CD4-positive, alpha-beta T cell (primary cell): ENCODE measurements at regions not wholly inside any gene's neighbourhood (a gene's known extent, or its start where the extent isn't known, plus 50 kb on each side); places are given as distances from the start of the nearest gene placed in this dataset.

Experiments used
- ATAC-seq: fragments of 200-7000 bp; cut with Tn5 transposase; one replicate; pipeline ENCODE4 v1.10.0; 2022; ENCODE audit warnings: mild to moderate bottlenecking; ENCODE audit not compliant: poor library complexity
- CTCF ChIA-PET: fragments of 350-600 bp; sonication (Branson Sonifier 250); formaldehyde crosslinking; loops from one replicate; lab custom pipeline; 2021; ENCODE audit warnings: antibody characterized with exemption, inconsistent platforms; lab: Charles Lee
- POLR2A ChIA-PET: fragments of 350-600 bp; sonication (Branson Sonifier 250); formaldehyde crosslinking; loops from one replicate; lab custom pipeline; 2021; ENCODE audit warnings: antibody characterized with exemption, inconsistent platforms; lab: Charles Lee
- DNase-seq, 14 experiments: peaks; one replicate each; pipeline ENCODE4 v3.0.0-alpha.2; 2013 to 2020; ENCODE audit warnings: mixed read lengths in 2 of 14
- H3K27ac ChIP-seq, 2 donors: one replicate each; pipeline versions ENCODE4 v1.5.1 to v1.7.0; 2013; ENCODE audit warnings: low read length in 2 of 2, low read depth in 1 of 2, mild to moderate bottlenecking in 1 of 2
- H3K27me3 ChIP-seq, 2 experiments: 1 replicate in 1 of 2; 2 replicates in 1 of 2; pipeline versions ENCODE4 v1.6.1 to v1.7.0; 2013; ENCODE audit warnings: low read length in 2 of 2, control low read depth in 1 of 2, mild to moderate bottlenecking in 1 of 2, moderate library complexity in 1 of 2; ENCODE audit not compliant: insufficient read depth in 2 of 2, control insufficient read depth in 1 of 2
- H3K36me3 ChIP-seq: one replicate; pipeline ENCODE4 v1.6.1; 2013; ENCODE audit warnings: low read length, control low read depth; ENCODE audit not compliant: insufficient read depth
- H3K4me1 ChIP-seq: one replicate; pipeline ENCODE4 v1.6.1; 2013; ENCODE audit warnings: low read length, control low read depth; ENCODE audit not compliant: insufficient read depth
- H3K4me3 ChIP-seq: one replicate; pipeline ENCODE4 v1.5.1; 2013; ENCODE audit warnings: mild to moderate bottlenecking, low read length, moderate library complexity
- H3K9me3 ChIP-seq, 2 experiments: 1 replicate in 1 of 2; 2 replicates in 1 of 2; pipeline versions ENCODE4 v1.6.1 to v1.7.0; 2013; ENCODE audit warnings: low read length in 2 of 2, mild to moderate bottlenecking in 2 of 2, control low read depth in 1 of 2, moderate library complexity in 1 of 2; ENCODE audit not compliant: control insufficient read depth in 1 of 2, insufficient read depth in 1 of 2
- H3K27ac Mint-ChIP-seq: one replicate; pipeline ENCODE4 v1.8.0; 2020; ENCODE audit warnings: mixed read lengths
- H3K27me3 Mint-ChIP-seq: one replicate; pipeline ENCODE4 v1.8.0; 2021; ENCODE audit warnings: mixed read lengths
- H3K36me3 Mint-ChIP-seq: one replicate; pipeline ENCODE4 v1.8.0; 2021; ENCODE audit warnings: low read depth, mixed read lengths
- H3K4me1 Mint-ChIP-seq: one replicate; pipeline ENCODE4 v1.8.0; 2021; ENCODE audit warnings: low read depth, mixed read lengths
- H3K4me3 Mint-ChIP-seq: one replicate; pipeline ENCODE4 v1.8.0; 2020; ENCODE audit warnings: mild to moderate bottlenecking, mixed read lengths
- H3K9me3 Mint-ChIP-seq: one replicate; pipeline ENCODE4 v1.8.0; 2020; ENCODE audit warnings: mixed read lengths
- intact Hi-C, 2 experiments: fragments of 100-400 bp; cut with DNase I in 1 of 2; cut with micrococcal nuclease in 1 of 2; formaldehyde crosslinking; loops; one replicate each; pipeline versions ENCODE4 v1.15.1 to v1.9.0; 2023 to 2025; cut with DNase I, micrococcal nuclease
- TF ChIP-seq, protein P1 (sequence below): fragments of 200-600 bp; IDR thresholded peaks from one replicate; pipeline ENCODE4 v1.8.0; 2022; ENCODE audit warnings: antibody characterized with exemption, mild to moderate bottlenecking

DNA sequence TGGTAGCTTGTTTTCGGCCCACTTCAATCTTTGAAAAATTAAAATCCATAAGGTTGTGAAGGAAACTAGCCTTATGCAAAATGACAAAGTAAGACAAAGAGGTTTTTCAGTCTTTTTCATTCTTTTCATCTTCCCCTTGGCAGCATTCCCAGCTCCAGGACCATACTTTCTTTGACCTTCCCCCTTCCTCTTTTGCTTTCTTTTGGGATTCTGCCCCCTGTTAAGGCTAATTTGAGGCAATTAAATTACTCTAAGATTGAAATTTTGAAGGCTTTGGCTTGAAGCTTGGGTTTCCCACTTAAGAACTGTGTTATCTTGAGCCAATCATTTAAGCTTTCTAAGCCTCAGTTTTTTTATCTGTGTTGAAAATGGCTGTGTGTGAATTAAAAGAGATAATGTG is 124.9 kb downstream of the DACT1 start:
- no peak for DNase-seq
- H3K27ac Mint-ChIP-seq = no peak overlapping the region
- Histone ChIP-seq H3K27me3 (no peaks in the 10 kb centered on the region), H3K4me1 (no peaks in the 10 kb centered on the region), H3K27ac (no peak overlapping the region), H3K4me3 (no peak overlapping the region), H3K36me3 (no peaks in the 10 kb centered on the region), H3K9me3 (no peaks in the 10 kb centered on the region)
- H3K27me3 Mint-ChIP-seq = no peaks in the 10 kb centered on the region
- H3K36me3 Mint-ChIP-seq = no peaks in the 10 kb centered on the region
- ChIA-PET POLR2A (no interaction called here), CTCF (no interaction called here)
- no peak for ATAC-seq
- TF ChIP-seq, protein P1, sequence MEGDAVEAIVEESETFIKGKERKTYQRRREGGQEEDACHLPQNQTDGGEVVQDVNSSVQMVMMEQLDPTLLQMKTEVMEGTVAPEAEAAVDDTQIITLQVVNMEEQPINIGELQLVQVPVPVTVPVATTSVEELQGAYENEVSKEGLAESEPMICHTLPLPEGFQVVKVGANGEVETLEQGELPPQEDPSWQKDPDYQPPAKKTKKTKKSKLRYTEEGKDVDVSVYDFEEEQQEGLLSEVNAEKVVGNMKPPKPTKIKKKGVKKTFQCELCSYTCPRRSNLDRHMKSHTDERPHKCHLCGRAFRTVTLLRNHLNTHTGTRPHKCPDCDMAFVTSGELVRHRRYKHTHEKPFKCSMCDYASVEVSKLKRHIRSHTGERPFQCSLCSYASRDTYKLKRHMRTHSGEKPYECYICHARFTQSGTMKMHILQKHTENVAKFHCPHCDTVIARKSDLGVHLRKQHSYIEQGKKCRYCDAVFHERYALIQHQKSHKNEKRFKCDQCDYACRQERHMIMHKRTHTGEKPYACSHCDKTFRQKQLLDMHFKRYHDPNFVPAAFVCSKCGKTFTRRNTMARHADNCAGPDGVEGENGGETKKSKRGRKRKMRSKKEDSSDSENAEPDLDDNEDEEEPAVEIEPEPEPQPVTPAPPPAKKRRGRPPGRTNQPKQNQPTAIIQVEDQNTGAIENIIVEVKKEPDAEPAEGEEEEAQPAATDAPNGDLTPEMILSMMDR = no peak
- H3K4me1 Mint-ChIP-seq = no peaks in the 10 kb centered on the region
- H3K9me3 Mint-ChIP-seq = no peaks in the 10 kb centered on the region
- intact Hi-C loops = no loop called here
- H3K4me3 Mint-ChIP-seq = no peak overlapping the region

GRCh38 chr14:58763210-58763609 is 125.4 kb downstream of the DACT1 start:
- Mint-ChIP-seq H3K36me3 (no peaks in the 10 kb centered on the region), H3K27me3 (no peaks in the 10 kb centered on the region), H3K27ac (no peak overlapping the region), H3K4me3 (no peak overlapping the region), H3K9me3 (no peaks in the 10 kb centered on the region), H3K4me1 (no peaks in the 10 kb centered on the region)
- ChIA-PET CTCF (no interaction called here), POLR2A (no interaction called here)
- H3K27ac ChIP-seq = no peak overlapping the region
- TF ChIP-seq, protein P1 = no peak
- H3K27me3 ChIP-seq = no peaks in the 10 kb centered on the region
- H3K4me1 ChIP-seq = no peaks in the 10 kb centered on the region
- no peak overlapping the region for H3K4me3 ChIP-seq
- no peak for ATAC-seq
- H3K9me3 ChIP-seq = no peaks in the 10 kb centered on the region
- H3K36me3 ChIP-seq = no peaks in the 10 kb centered on the region
- no peak for DNase-seq
- intact Hi-C loops = no loop called here

GRCh38 chr14:58765418-58765831 is 127.7 kb downstream of the DACT1 start:
- Histone ChIP-seq H3K9me3 (no peaks in the 10 kb centered on the region), H3K27me3 (no peaks in the 10 kb centered on the region), H3K27ac (no peak overlapping the region), H3K4me3 (no peak overlapping the region), H3K4me1 (no peaks in the 10 kb centered on the region), H3K36me3 (no peaks in the 10 kb centered on the region)
- Mint-ChIP-seq H3K4me1 (no peaks in the 10 kb centered on the region), H3K27me3 (no peaks in the 10 kb centered on the region), H3K36me3 (no peaks in the 10 kb centered on the region), H3K4me3 (no peak overlapping the region), H3K27ac (no peak overlapping the region), H3K9me3 (no peaks in the 10 kb centered on the region)
- DNase-seq (no peak), ATAC-seq (no peak)
- intact Hi-C loops = no loop called here
- POLR2A ChIA-PET = no interaction called here
- TF ChIP-seq, protein P1 = no peak
- CTCF ChIA-PET = no interaction called here
